ENCODE measurements at regions not wholly inside any gene's neighbourhood (a gene's known extent, or its start where the extent isn't known, plus 50 kb on each side); places are given as distances from the start of the nearest gene placed in this dataset.
A peak's percentile ranks its signal among the peaks of the same experiment; 100 is the strongest.

DNA sequence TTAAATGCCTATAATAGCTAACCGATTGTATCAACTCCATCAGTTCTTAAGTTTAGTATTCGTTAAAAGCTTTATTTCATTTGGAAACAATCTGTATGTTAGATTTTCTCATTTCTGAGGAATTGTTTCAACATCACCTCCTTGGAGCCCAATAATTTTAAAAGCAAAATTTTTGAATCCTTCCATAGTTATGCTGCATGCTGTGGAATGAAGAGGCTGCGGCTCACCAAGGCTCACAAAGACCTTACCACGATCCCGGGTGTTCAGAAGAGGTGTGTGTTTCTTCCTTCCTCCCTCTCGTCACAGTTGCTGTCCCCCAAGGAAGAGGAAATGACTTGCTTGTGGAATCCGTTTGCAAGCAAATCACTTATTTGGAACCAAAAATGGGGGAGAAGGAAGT, 143.8 kb downstream of the FGF1 start:
- DNase-seq (no peak), ATAC-seq (no peak)
- intact Hi-C loops (cut with DNase I, micrococcal nuclease), result loop anchor here in 1 of 2 experiments (10.0 kb wide), 1 partner anchor 547 kb away; no protein-coding TSS in a partner anchor
- peaks cover 2% of the 10 kb centered on the region for H3K27me3 Mint-ChIP-seq
- H3K4me1 Mint-ChIP-seq, result no peaks in the 10 kb centered on the region
- peaks cover 1% of the 10 kb centered on the region for H3K9me3 Mint-ChIP-seq (ENCODE audit: low read depth)
- CTCF ChIA-PET, result interaction anchor here (0.6 to 0.7 kb wide), 2 partner anchors 100 to 150 kb away, joined by 3 to 4 read pairs; no protein-coding TSS in a partner anchor
- H3K36me3 Mint-ChIP-seq (ENCODE audit: low read depth), result no peaks in the 10 kb centered on the region
- no peak overlapping the region for H3K27ac Mint-ChIP-seq
- no peak overlapping the region for H3K4me3 Mint-ChIP-seq
- POLR2A ChIA-PET, result no interaction called here

DNA sequence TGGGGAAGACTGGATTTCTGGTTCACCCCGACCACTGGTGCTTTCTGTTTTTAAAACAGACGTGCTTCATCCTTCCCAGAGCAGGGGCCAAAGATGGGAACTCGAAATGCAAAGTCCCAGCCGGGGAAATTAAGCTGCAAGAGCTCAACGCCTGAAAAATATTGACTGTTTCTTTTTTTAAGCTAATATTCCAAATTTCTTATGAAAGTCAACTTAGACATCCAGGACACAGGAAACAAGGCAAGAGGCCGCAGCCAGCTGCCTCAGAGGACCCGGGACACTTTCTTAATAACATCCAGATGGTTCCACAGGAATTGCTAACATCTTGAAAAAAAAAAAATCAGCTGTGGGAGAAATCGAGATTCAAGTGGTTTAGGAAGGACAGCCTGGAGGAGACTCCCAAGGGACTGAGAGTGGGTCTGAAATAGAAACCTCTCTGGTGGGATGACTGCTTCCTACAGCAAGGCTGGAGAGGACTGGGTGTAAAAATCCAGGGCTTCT, 144.9 kb downstream of the FGF1 start:
- no peaks in the 10 kb centered on the region for H3K4me1 Mint-ChIP-seq
- H3K27me3 Mint-ChIP-seq, result peaks cover 2% of the 10 kb centered on the region
- CTCF ChIA-PET, result interaction anchor here (0.5 to 1.4 kb wide), 3 partner anchors 21 to 404 kb away, joined by 3 to 4 read pairs (median 3); no protein-coding TSS in a partner anchor
- H3K27ac Mint-ChIP-seq, result no peak overlapping the region
- H3K9me3 Mint-ChIP-seq (ENCODE audit: low read depth), result peaks cover 4% of the 10 kb centered on the region
- POLR2A ChIA-PET, result no interaction called here
- H3K4me3 Mint-ChIP-seq, result no peak overlapping the region
- ATAC-seq, result no peak
- DNase-seq, result no peak
- no peaks in the 10 kb centered on the region for H3K36me3 Mint-ChIP-seq (ENCODE audit: low read depth)
- intact Hi-C loops (cut with DNase I, micrococcal nuclease), result loop anchor here in 1 of 2 experiments (10.0 kb wide), 1 partner anchor 546 kb away; no protein-coding TSS in a partner anchor

DNA sequence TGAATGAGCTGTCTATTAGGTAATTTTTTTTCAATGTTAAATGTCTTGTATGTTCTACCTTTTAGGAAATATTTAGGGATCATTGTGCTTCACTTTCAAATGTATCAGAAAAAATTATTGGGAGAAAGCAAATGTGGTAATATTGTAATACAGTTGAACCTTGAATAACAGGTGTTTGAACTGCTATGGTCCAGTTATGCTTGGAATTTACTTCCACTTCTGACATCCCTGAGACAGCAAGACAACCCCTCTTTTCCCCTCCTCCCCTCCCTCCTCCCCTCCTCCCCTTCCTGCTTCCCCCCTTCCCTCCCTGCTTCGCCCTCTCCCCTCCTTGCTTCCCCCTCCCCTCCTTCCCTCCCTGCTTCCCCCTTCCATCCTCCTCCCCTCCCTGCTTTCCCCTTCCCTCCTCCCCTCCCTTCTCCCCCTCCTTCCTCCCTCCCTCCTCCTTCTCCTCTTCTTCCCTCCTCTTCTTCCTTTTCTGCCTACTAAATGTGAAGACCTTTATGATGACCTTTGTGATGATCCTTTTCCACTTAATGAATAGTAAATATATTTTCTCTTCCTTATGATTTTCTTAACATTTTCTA, 146.6 kb downstream of the FGF1 start:
- no peak for ATAC-seq
- H3K4me1 Mint-ChIP-seq, result no peaks in the 10 kb centered on the region
- H3K4me3 Mint-ChIP-seq, result no peak overlapping the region
- no peak for DNase-seq
- H3K27me3 Mint-ChIP-seq, result peaks cover 2% of the 10 kb centered on the region
- intact Hi-C loops (cut with DNase I, micrococcal nuclease), result no loop called here
- POLR2A ChIA-PET, result no interaction called here
- CTCF ChIA-PET, result interaction anchor here (0.7 to 1.0 kb wide), 2 partner anchors 10 to 195 kb away, joined by 3 to 6 read pairs; no protein-coding TSS in a partner anchor
- H3K27ac Mint-ChIP-seq, result no peak overlapping the region
- peaks cover 11% of the 10 kb centered on the region for H3K9me3 Mint-ChIP-seq (ENCODE audit: low read depth)
- H3K36me3 Mint-ChIP-seq (ENCODE audit: low read depth), result no peaks in the 10 kb centered on the region

DNA sequence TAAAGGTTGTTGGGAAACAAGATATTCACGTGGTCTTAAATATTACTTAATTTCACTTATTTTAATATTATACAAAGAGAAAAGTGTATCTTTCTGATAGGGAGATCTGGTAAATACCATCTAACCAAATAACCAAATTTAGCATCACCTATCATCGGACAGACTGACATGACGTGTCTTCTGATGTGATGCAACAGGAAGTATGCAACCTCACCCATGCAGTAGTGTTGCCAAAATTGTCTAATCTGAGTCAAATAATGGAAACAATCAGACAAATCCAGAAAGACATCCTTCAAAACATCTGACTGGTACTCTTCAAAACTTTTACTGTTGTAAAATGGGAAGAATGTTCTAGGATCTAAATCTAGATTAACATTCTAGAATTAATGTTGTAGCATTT, 148.0 kb downstream of the FGF1 start:
- peak; percentile 15 for DNase-seq
- ATAC-seq, result peak; percentile 53
- intact Hi-C loops (cut with DNase I, micrococcal nuclease), result no loop called here

DNA sequence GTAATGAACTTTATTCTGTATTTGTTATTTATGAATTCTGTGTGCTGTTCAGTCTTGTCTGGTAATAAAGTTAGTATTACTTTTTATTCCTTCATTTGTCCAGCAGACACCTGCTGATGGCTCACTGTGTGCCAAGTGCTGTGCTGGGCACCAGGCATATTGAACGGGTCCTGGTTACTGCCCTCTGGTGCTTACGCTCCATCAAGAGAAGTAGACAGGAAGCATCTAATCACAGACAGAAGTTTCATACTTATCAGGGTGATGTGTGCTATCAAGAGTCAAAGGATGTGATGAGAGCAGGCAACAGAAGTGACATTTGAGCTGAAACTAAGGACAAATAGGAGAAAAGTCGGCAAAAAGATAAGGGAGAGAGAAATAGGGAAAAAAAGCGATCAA, 153.1 kb downstream of the FGF1 start:
- Mint-ChIP-seq H3K27ac (no peak overlapping the region), H3K9me3 (ENCODE audit: low read depth) (peaks cover 11% of the 10 kb centered on the region), H3K4me1 (peaks cover 8% of the 10 kb centered on the region), H3K36me3 (ENCODE audit: low read depth) (no peaks in the 10 kb centered on the region), H3K27me3 (no peaks in the 10 kb centered on the region), H3K4me3 (no peak overlapping the region)
- ATAC-seq (no peak), DNase-seq (no peak)
- CTCF ChIA-PET, result interaction anchor here (1.0 kb wide), 1 partner anchor 16 kb away, joined by 4 read pairs; no protein-coding TSS in a partner anchor
- intact Hi-C loops (cut with DNase I, micrococcal nuclease), result no loop called here
- POLR2A ChIA-PET, result no interaction called here

More for the DNA sequence above, 148.0 kb downstream of the FGF1 start:
- Mint-ChIP-seq H3K4me3 (no peak overlapping the region), H3K27me3 (peaks cover 2% of the 10 kb centered on the region), H3K4me1 (no peaks in the 10 kb centered on the region), H3K36me3 (ENCODE audit: low read depth) (no peaks in the 10 kb centered on the region), H3K27ac (no peak overlapping the region), H3K9me3 (ENCODE audit: low read depth) (peaks cover 11% of the 10 kb centered on the region)
- CTCF ChIA-PET, result no interaction called here
- POLR2A ChIA-PET, result no interaction called here

DNA sequence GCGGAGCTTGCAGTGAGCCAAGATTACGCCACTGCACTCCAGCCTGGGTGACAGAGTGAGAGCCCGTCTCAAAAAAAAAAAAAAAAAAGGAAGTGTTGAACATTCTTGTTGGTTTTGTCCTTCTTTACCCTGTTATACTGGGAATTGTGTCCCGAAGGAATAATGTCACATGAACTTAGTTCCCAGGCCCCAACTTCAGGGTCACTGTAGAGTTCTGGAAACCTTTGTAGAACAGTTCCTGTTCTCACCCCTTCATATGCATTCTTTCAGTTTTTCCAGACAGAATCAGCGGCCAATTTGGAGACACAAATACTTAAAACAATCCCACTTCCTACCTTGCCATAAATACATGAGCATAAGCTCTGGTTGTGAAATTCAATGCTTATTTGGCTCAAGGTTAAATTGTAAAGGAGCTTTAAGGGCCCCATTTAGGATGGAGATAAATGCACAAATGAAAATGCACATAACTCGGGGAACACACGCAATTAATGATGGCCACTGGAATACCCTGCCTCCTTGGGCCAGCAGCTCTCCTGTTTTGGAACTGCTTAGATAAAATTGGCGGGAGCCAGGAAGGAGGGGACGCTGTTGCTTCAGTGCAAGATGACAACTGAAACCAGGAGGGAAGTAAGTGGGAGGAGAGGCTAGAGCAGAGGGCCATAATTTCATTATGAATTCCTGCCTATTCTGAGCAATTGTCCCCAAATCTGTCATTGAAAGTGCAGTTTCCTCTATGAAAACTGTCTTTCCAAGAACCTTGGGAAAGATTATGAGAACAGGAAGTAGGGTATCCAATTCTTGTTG, 153.7 kb downstream of the FGF1 start:
- Mint-ChIP-seq H3K4me3 (no peak overlapping the region), H3K4me1 (peaks cover 8% of the 10 kb centered on the region), H3K27ac (no peak overlapping the region), H3K36me3 (ENCODE audit: low read depth) (no peaks in the 10 kb centered on the region), H3K27me3 (no peaks in the 10 kb centered on the region), H3K9me3 (ENCODE audit: low read depth) (peaks cover 9% of the 10 kb centered on the region)
- DNase-seq (no peak), ATAC-seq (no peak)
- intact Hi-C loops (cut with DNase I, micrococcal nuclease), result no loop called here
- ChIA-PET CTCF (interaction anchor here (1.0 kb wide), 1 partner anchor 17 kb away, joined by 4 read pairs; no protein-coding TSS in a partner anchor), POLR2A (no interaction called here)

DNA sequence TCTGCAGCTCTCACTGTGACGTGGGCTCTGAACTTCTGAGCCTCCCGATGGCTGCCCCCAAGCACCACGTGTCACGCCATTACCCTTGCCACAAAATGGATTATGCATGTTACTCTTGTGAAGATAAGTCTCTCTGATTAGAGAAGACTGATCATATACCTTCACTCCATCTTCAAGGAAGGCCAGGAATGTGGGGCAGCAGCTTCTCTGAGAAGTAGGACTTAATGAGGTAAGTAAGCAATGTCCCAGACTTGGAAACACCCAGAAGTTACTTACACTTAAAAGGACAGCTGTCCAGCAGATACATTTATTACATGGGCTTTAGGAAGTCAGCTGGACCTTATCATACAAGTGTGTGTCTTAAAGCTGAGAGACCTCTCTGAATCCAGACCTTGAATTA, 155.0 kb downstream of the FGF1 start:
- ATAC-seq (no peak), DNase-seq (no peak)
- ChIA-PET POLR2A (no interaction called here), CTCF (interaction anchor here (0.5 to 1.0 kb wide), 2 partner anchors 19 to 114 kb away, joined by 3 read pairs; no protein-coding TSS in a partner anchor)
- peaks cover 8% of the 10 kb centered on the region for H3K4me1 Mint-ChIP-seq
- H3K4me3 Mint-ChIP-seq, result no peak overlapping the region
- no peaks in the 10 kb centered on the region for H3K36me3 Mint-ChIP-seq (ENCODE audit: low read depth)
- H3K9me3 Mint-ChIP-seq (ENCODE audit: low read depth), result peaks cover 6% of the 10 kb centered on the region
- intact Hi-C loops (cut with DNase I, micrococcal nuclease), result no loop called here
- H3K27me3 Mint-ChIP-seq, result no peaks in the 10 kb centered on the region
- H3K27ac Mint-ChIP-seq, result no peak overlapping the region

DNA sequence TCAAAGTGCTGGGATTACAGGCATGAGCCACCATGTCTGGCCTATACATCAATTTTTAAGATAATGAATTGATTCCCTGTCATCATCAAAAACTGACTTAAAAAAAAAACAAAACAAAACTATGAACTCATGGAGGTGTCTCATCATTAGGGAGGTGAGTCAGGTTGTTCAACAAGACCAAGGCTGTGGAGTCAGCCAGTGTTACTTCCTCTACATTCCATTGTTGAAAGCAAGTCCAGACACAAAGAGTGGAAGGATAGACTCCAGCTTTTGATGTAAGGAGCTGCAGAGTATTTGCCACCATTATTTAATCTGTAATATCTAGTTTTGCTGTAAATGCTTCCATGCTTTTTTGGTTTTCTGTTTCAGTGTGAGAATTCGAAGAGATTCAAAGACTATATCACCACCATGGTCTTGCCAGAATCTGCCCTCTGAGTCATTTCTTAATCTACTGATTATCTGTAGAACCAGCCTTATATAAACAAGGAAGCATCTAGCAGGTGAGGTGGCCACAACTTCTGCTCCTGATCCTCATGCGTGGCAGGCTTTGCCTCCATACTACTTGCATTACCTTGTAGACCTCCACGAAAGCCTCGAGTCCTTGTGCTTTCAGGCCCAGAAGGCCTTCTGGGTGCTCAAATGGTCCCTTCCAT, 156.1 kb downstream of the FGF1 start:
- H3K9me3 Mint-ChIP-seq (ENCODE audit: low read depth), result peaks cover under 1% of the 10 kb centered on the region
- no peaks in the 10 kb centered on the region for H3K36me3 Mint-ChIP-seq (ENCODE audit: low read depth)
- H3K27ac Mint-ChIP-seq, result no peak overlapping the region
- H3K27me3 Mint-ChIP-seq, result no peaks in the 10 kb centered on the region
- intact Hi-C loops (cut with DNase I, micrococcal nuclease), result no loop called here
- ChIA-PET CTCF (interaction anchor here (0.7 to 1.0 kb wide), 2 partner anchors 17 to 20 kb away, joined by 3 read pairs; no protein-coding TSS in a partner anchor), POLR2A (no interaction called here)
- H3K4me3 Mint-ChIP-seq, result no peak overlapping the region
- ATAC-seq (peak; percentile 71), DNase-seq (no peak)
- H3K4me1 Mint-ChIP-seq, result peaks cover 8% of the 10 kb centered on the region

DNA sequence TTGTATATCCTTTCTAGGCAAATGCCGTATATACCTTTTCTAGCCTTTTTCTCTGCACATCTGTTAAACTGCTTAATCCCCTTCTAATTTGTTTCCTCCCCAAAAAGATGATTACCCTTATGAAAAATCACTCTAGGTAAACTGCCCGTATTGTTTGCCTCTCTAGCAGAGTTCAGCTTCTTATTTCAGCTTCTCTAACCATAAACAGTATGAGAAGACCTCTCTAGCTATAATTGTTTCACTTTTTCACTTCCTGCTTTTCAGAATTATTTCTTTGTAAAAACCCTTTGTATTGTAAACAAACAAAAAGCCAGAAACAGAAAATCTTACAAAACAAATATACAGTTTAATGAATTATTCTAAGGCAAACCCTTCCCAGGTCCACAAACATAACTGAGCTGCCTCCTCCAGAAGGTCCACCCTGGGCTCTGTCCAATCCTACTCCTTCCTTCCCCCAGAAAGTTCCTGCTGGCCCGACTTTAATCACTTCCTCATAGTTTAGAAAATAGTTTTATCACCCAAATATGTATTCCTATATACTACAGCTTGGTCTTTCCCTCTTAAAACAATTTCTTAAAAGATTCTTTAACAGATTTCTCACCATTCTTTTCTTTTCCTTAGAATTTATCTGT, 158.1 kb downstream of the FGF1 start:
- Mint-ChIP-seq H3K4me1 (peaks cover 8% of the 10 kb centered on the region), H3K27ac (no peak overlapping the region), H3K4me3 (no peak overlapping the region), H3K9me3 (ENCODE audit: low read depth) (no peaks in the 10 kb centered on the region), H3K36me3 (ENCODE audit: low read depth) (no peaks in the 10 kb centered on the region), H3K27me3 (peaks cover 2% of the 10 kb centered on the region)
- ATAC-seq (no peak), DNase-seq (no peak)
- ChIA-PET POLR2A (no interaction called here), CTCF (interaction anchor here (0.7 to 0.9 kb wide), 2 partner anchors 20 to 21 kb away, joined by 3 read pairs; no protein-coding TSS in a partner anchor)
- intact Hi-C loops (cut with DNase I, micrococcal nuclease), result no loop called here

DNA sequence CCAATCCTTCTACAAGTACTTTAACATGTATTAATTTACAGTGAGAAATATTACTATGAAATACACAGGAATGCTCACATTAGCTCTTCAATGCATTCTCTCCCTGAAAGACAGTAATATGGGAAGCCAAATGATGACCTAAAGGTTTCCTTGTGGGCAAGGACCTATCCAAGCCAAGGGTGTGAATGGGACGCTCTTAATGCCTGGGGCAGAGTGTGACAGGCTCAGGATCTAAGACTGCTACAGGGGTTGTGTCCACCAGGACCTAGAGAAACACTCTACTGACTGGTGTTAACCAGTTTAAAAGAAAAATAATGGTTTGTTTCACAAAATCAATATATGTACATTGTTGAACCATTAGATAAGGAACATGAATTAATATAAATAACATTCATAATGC, 158.7 kb downstream of the FGF1 start:
- ATAC-seq (no peak), DNase-seq (no peak)
- H3K4me3 Mint-ChIP-seq, result no peak overlapping the region
- no peaks in the 10 kb centered on the region for H3K36me3 Mint-ChIP-seq (ENCODE audit: low read depth)
- H3K27ac Mint-ChIP-seq, result no peak overlapping the region
- H3K27me3 Mint-ChIP-seq, result peaks cover 2% of the 10 kb centered on the region
- ChIA-PET CTCF (interaction anchor here (0.6 kb wide), 1 partner anchor 354 kb away, joined by 5 read pairs; no protein-coding TSS in a partner anchor), POLR2A (no interaction called here)
- intact Hi-C loops (cut with DNase I, micrococcal nuclease), result no loop called here
- H3K4me1 Mint-ChIP-seq, result peaks cover 6% of the 10 kb centered on the region
- H3K9me3 Mint-ChIP-seq (ENCODE audit: low read depth), result no peaks in the 10 kb centered on the region

DNA sequence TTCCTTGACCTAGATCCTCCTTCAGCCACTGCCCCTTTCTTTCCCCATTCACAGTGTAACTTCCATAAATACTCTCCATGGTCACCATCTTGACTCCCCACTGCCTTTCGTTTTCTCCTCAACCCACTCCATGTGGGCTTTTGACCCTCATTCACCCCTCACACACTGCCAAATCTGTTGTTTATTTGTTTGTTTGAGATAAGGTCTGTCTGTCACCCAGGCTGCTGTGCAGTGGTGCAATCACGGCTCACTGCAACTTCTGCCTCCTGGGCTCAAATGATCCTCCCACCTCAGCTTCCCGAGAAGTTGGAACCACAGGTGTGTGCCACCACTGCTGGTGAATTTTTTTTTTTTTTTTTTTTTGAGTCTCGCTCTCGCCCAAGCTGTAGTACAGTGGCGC, 162.9 kb downstream of the FGF1 start:
- Mint-ChIP-seq H3K27ac (no peak overlapping the region), H3K4me3 (no peak overlapping the region), H3K27me3 (peaks cover 2% of the 10 kb centered on the region), H3K36me3 (ENCODE audit: low read depth) (no peaks in the 10 kb centered on the region), H3K4me1 (no peaks in the 10 kb centered on the region), H3K9me3 (ENCODE audit: low read depth) (peaks cover under 1% of the 10 kb centered on the region)
- ATAC-seq (no peak), DNase-seq (no peak)
- POLR2A ChIA-PET, result no interaction called here
- CTCF ChIA-PET, result interaction anchor here (1.1 kb wide), 1 partner anchor 16 kb away, joined by 3 read pairs; no protein-coding TSS in a partner anchor
- intact Hi-C loops (cut with DNase I, micrococcal nuclease), result no loop called here
